ENCODE measurements at regions not wholly inside any gene's neighbourhood (a gene's known extent, or its start where the extent isn't known, plus 50 kb on each side); places are given as distances from the start of the nearest gene placed in this dataset.

DNA sequence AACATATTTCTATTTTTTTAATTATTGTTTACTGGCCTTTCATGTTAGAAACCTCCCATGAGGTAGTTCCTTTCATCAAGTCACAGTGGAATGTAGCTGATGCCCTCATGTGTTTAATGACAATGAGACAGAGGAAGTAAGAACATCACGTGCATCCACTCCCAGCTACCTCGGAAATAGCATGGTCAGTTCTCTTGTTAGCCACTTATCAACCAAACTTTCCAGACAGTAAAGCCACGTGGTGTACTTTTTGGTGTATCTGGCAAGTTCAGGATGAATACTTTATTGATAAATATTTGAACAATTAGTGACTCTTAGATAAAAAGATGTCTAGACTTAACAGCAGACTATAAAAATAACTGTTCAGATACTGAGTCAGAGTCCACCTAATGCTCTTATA, 781.7 kb downstream of the MECOM start:
- Histone ChIP-seq H3K36me3 (ENCODE audit: insufficient read depth, low read length) (no peaks in the 10 kb centered on the region), H3F3A (ENCODE audit: insufficient read depth, low read length) (no peaks in the 10 kb centered on the region), H3K79me2 (ENCODE audit: insufficient read depth, low read length) (no peaks in the 10 kb centered on the region), H3K4me1 (ENCODE audit: insufficient read depth, low read length, severe bottlenecking) (no peaks in the 10 kb centered on the region), H3K27me3 (ENCODE audit: insufficient read depth, low read length) (no peaks in the 10 kb centered on the region), H3K4me2 (ENCODE audit: low read length) (no peak overlapping the region), H3K9me3 (ENCODE audit: low read length) (no peaks in the 10 kb centered on the region), H2AFZ (ENCODE audit: low read length) (no peak overlapping the region), H3K27ac (ENCODE audit: low read depth, low read length, poor library complexity, severe bottlenecking) (no peak overlapping the region), H3K9ac (ENCODE audit: low read length) (no peak overlapping the region), H4K20me1 (ENCODE audit: insufficient read depth, low read length) (no peaks in the 10 kb centered on the region), H3K4me3 (ENCODE audit: low read depth, low read length, poor library complexity, severe bottlenecking) (no peak overlapping the region), H3K9me2 (ENCODE audit: low read depth, low read length) (no peaks in the 10 kb centered on the region)
- TF ChIP-seq, protein P1, sequence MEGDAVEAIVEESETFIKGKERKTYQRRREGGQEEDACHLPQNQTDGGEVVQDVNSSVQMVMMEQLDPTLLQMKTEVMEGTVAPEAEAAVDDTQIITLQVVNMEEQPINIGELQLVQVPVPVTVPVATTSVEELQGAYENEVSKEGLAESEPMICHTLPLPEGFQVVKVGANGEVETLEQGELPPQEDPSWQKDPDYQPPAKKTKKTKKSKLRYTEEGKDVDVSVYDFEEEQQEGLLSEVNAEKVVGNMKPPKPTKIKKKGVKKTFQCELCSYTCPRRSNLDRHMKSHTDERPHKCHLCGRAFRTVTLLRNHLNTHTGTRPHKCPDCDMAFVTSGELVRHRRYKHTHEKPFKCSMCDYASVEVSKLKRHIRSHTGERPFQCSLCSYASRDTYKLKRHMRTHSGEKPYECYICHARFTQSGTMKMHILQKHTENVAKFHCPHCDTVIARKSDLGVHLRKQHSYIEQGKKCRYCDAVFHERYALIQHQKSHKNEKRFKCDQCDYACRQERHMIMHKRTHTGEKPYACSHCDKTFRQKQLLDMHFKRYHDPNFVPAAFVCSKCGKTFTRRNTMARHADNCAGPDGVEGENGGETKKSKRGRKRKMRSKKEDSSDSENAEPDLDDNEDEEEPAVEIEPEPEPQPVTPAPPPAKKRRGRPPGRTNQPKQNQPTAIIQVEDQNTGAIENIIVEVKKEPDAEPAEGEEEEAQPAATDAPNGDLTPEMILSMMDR (IDR thresholded peaks at IDR 0.05; ENCODE audit: low read length): no peak
- TF ChIP-seq EZH2 (IDR thresholded peaks at IDR 0.05; ENCODE audit: borderline replicate concordance, low read length): no peak

DNA sequence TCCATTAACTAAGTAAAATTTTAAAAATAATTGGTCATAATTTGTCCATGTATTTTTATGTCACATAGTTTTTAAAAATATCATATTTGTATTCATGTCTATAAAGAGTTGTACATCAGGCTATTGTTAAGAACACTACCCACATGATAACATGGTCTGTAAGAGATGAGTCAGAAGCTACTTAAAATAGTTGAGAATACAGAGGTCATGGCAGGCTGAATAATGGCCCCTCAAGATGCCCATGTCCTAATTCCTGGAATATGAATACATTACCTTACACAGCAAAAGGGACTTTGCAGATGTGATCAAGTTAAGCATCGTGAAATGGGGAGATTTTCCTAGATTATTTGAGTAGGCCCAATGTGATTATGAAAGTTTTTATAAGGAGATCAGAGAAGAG, 782.9 kb upstream of the GOLIM4 start:
- Histone ChIP-seq H3K79me2 (ENCODE audit: insufficient read depth, low read length) (no peaks in the 10 kb centered on the region), H3K9ac (ENCODE audit: low read length) (no peak overlapping the region), H3K9me2 (ENCODE audit: low read depth, low read length) (no peaks in the 10 kb centered on the region), H3K4me1 (ENCODE audit: insufficient read depth, low read length, severe bottlenecking) (no peaks in the 10 kb centered on the region), H2AFZ (ENCODE audit: low read length) (no peak overlapping the region), H3K27ac (ENCODE audit: low read depth, low read length, poor library complexity, severe bottlenecking) (no peak overlapping the region), H3K4me3 (ENCODE audit: low read depth, low read length, poor library complexity, severe bottlenecking) (no peak overlapping the region), H3K36me3 (ENCODE audit: insufficient read depth, low read length) (no peaks in the 10 kb centered on the region), H3K4me2 (ENCODE audit: low read length) (no peak overlapping the region), H3K9me3 (ENCODE audit: low read length) (no peaks in the 10 kb centered on the region), H4K20me1 (ENCODE audit: insufficient read depth, low read length) (no peaks in the 10 kb centered on the region), H3K27me3 (ENCODE audit: insufficient read depth, low read length) (no peaks in the 10 kb centered on the region), H3F3A (ENCODE audit: insufficient read depth, low read length) (no peaks in the 10 kb centered on the region)
- TF ChIP-seq, protein P1 (IDR thresholded peaks at IDR 0.05; ENCODE audit: low read length): no peak
- TF ChIP-seq EZH2 (IDR thresholded peaks at IDR 0.05; ENCODE audit: borderline replicate concordance, low read length): no peak

DNA sequence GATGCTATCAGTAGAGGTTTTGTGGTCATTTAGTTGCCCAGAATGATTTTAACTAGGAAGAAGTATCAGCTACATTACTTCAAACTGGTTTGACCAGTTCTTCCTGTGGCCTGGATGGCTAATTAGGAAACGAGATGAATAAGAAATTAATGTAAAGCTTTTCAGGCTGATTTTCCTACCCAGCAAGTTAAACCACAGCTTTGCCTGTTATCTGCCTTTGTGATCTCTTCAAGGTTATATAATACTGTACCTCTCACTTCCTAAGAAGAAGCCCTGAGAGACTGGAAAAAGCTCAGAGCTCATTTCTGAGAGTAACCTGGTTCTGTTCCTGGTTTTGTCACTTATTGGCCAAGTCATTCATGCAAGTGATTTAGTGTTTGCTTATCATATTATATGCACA, 782.2 kb upstream of the GOLIM4 start:
- Histone ChIP-seq H3K9ac (ENCODE audit: low read length) (no peak overlapping the region), H3K36me3 (ENCODE audit: insufficient read depth, low read length) (no peaks in the 10 kb centered on the region), H3K4me3 (ENCODE audit: low read depth, low read length, poor library complexity, severe bottlenecking) (no peak overlapping the region), H3K79me2 (ENCODE audit: insufficient read depth, low read length) (no peaks in the 10 kb centered on the region), H3K9me2 (ENCODE audit: low read depth, low read length) (no peaks in the 10 kb centered on the region), H3K27me3 (ENCODE audit: insufficient read depth, low read length) (no peaks in the 10 kb centered on the region), H2AFZ (ENCODE audit: low read length) (no peak overlapping the region), H3F3A (ENCODE audit: insufficient read depth, low read length) (no peaks in the 10 kb centered on the region), H4K20me1 (ENCODE audit: insufficient read depth, low read length) (no peaks in the 10 kb centered on the region), H3K9me3 (ENCODE audit: low read length) (no peaks in the 10 kb centered on the region), H3K27ac (ENCODE audit: low read depth, low read length, poor library complexity, severe bottlenecking) (no peak overlapping the region), H3K4me1 (ENCODE audit: insufficient read depth, low read length, severe bottlenecking) (no peaks in the 10 kb centered on the region), H3K4me2 (ENCODE audit: low read length) (no peak overlapping the region)
- TF ChIP-seq, protein P1 (IDR thresholded peaks at IDR 0.05; ENCODE audit: low read length): no peak
- TF ChIP-seq EZH2 (IDR thresholded peaks at IDR 0.05; ENCODE audit: borderline replicate concordance, low read length): no peak
